ENCODE measurements at regions not wholly inside any gene's neighbourhood (a gene's known extent, or its start where the extent isn't known, plus 50 kb on each side); places are given as distances from the start of the nearest gene placed in this dataset.

- H3K4me3 Mint-ChIP-seq = no peak overlapping the region
Measured at GRCh38 chr2:54396798-54397197, 59.3 kb upstream of the SPTBN1 start.

More at GRCh38 chr2:54396798-54397197, 59.3 kb upstream of the SPTBN1 start:
- Mint-ChIP-seq H3K36me3 (ENCODE audit: insufficient read depth in 1 of 3, low read depth in 3 of 3) (no peaks in the 10 kb centered on the region), H3K4me1 (no peaks in the 10 kb centered on the region), H3K27ac (no peak overlapping the region), H3K9me3 (no peaks in the 10 kb centered on the region), H3K27me3 (ENCODE audit: low read depth) (peaks cover 1% of the 10 kb centered on the region; the same call in 1 of the 2 replicates)
- no peak overlapping the region for H4K5ac ChIP-seq (ENCODE audit: insufficient read length, low read depth, low read length)
- H4K8ac ChIP-seq (replicated peaks; ENCODE audit: insufficient read length, low read depth, low read length) = no peak overlapping the region
- H3K23ac ChIP-seq (ENCODE audit: insufficient read length, low read depth, low read length) = no peak overlapping the region
- H3K9ac ChIP-seq (ENCODE audit: extremely low read depth, insufficient read length, low read length) = no peak overlapping the region
- no peak overlapping the region for H3K14ac ChIP-seq (ENCODE audit: insufficient read depth, low read length)
- H3K56ac ChIP-seq (ENCODE audit: insufficient read length, low read depth, low read length) = no peak overlapping the region
- no peak overlapping the region for H3T11ph ChIP-seq (ENCODE audit: low read length)
- H2BK15ac ChIP-seq (ENCODE audit: low read depth, low read length) = no peak overlapping the region
- no peak overlapping the region for H4K91ac ChIP-seq (ENCODE audit: insufficient read length, low read depth, low read length)
- H3K79me1 ChIP-seq (ENCODE audit: insufficient read depth, low read depth, low read length, poor library complexity, severe bottlenecking) = no peaks in the 10 kb centered on the region
- WGBS (ENCODE audit: extremely low coverage, insufficient read length, low lambda C conversion rate) = no CpG with 5 or more reads among the region's 6 CpGs
- H3K4me2 ChIP-seq (ENCODE audit: insufficient read depth, insufficient read length, low read length) = no peak overlapping the region
- TF ChIP-seq, protein P1, sequence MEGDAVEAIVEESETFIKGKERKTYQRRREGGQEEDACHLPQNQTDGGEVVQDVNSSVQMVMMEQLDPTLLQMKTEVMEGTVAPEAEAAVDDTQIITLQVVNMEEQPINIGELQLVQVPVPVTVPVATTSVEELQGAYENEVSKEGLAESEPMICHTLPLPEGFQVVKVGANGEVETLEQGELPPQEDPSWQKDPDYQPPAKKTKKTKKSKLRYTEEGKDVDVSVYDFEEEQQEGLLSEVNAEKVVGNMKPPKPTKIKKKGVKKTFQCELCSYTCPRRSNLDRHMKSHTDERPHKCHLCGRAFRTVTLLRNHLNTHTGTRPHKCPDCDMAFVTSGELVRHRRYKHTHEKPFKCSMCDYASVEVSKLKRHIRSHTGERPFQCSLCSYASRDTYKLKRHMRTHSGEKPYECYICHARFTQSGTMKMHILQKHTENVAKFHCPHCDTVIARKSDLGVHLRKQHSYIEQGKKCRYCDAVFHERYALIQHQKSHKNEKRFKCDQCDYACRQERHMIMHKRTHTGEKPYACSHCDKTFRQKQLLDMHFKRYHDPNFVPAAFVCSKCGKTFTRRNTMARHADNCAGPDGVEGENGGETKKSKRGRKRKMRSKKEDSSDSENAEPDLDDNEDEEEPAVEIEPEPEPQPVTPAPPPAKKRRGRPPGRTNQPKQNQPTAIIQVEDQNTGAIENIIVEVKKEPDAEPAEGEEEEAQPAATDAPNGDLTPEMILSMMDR (conservative IDR thresholded peaks at IDR 0.05) = no peak
- H2BK20ac ChIP-seq (ENCODE audit: low read depth, low read length, poor library complexity, severe bottlenecking) = no peak overlapping the region
- H3K9me3 ChIP-seq (ENCODE audit: control insufficient read depth, low read depth, low read length) = no peaks in the 10 kb centered on the region
- H3K18ac ChIP-seq (ENCODE audit: insufficient read length, low read depth, low read length) = no peak overlapping the region
- H3K4me1 ChIP-seq (ENCODE audit: insufficient read depth, low read length) = no peaks in the 10 kb centered on the region
- H3K27me3 ChIP-seq (ENCODE audit: insufficient read depth, low read length) = no peaks in the 10 kb centered on the region
- no peak overlapping the region for H2BK5ac ChIP-seq (ENCODE audit: insufficient read length, low read length)
- H3K4ac ChIP-seq (ENCODE audit: low read depth, low read length) = no peak overlapping the region
- H2BK120ac ChIP-seq (ENCODE audit: low read depth, low read length, poor library complexity, severe bottlenecking) = no peak overlapping the region
- no peak overlapping the region for H2BK12ac ChIP-seq (ENCODE audit: insufficient read length, low read depth, low read length)
- no peak overlapping the region for H2AFZ ChIP-seq (ENCODE audit: low read length)
- H3K79me2 ChIP-seq (ENCODE audit: insufficient read depth, low read length) = no peaks in the 10 kb centered on the region
- no peak overlapping the region for H2AK5ac ChIP-seq (ENCODE audit: insufficient read length, low read length)
- no peaks in the 10 kb centered on the region for H3K23me2 ChIP-seq (ENCODE audit: insufficient read length, low read depth, low read length, poor library complexity, severe bottlenecking)
- H4K20me1 ChIP-seq (ENCODE audit: control insufficient read depth, insufficient read depth, insufficient read length) = no peaks in the 10 kb centered on the region
- no peak for DNase-seq
- H3K27ac ChIP-seq (ENCODE audit: insufficient read length, low read depth, low read length) = no peak overlapping the region

All from H9 (cell line).